Heart right ventricle (tissue), 16 donors: ENCODE measurements at regions not wholly inside any gene's neighbourhood (a gene's known extent, or its start where the extent isn't known, plus 50 kb on each side); places are given as distances from the start of the nearest gene placed in this dataset.
A peak's percentile ranks its signal among the peaks of the same experiment; 100 is the strongest.

Source experiments
- ATAC-seq, 8 donors: fragments of 200-7000 bp; cut with Tn5 transposase; one replicate each; pipeline ENCODE4 v1.9.1; 2020; ENCODE audit warnings: mild to moderate bottlenecking in 8 of 8, moderate library complexity in 8 of 8, moderate number of reproducible peaks in 1 of 8
- DNase-seq, 2 donors: peaks; one replicate each; pipeline ENCODE4 v3.0.0-alpha.2; 2020
- H3K27ac ChIP-seq, 10 donors: fragments of 200-600 bp; sonication (generic) in 2 of 10; one replicate each; pipeline versions ENCODE4 v1.5.0 to v1.8.0; 2020 to 2022; ENCODE audit warnings: mild to moderate bottlenecking in 3 of 10
- H3K27me3 ChIP-seq, 7 donors: fragments of 200-600 bp; one replicate each; pipeline ENCODE4 v1.8.0; 2021 to 2022; ENCODE audit warnings: mild to moderate bottlenecking in 2 of 7
- H3K36me3 ChIP-seq, 9 donors: fragments of 200-600 bp; sonication (generic) in 1 of 9; one replicate each; pipeline versions ENCODE4 v1.5.0 to v1.8.0; 2020 to 2022; ENCODE audit warnings: mild to moderate bottlenecking in 2 of 9
- H3K4me1 ChIP-seq, 9 donors: fragments of 200-600 bp; sonication (generic) in 1 of 9; one replicate each; pipeline versions ENCODE4 v1.5.0 to v1.8.0; 2020 to 2022; ENCODE audit warnings: mild to moderate bottlenecking in 4 of 9
- H3K4me3 ChIP-seq, 10 donors: fragments of 200-600 bp; sonication (generic) in 2 of 10; one replicate each; pipeline versions ENCODE4 v1.5.0 to v1.8.0; 2020 to 2022; ENCODE audit warnings: mild to moderate bottlenecking in 7 of 10, moderate library complexity in 2 of 10
- H3K9me3 ChIP-seq, 11 donors: fragments of 200-600 bp in 10 of 11; sonication (generic) in 2 of 11; one replicate each; pipeline versions ENCODE4 v1.5.0 to v1.8.0; 2013 to 2022; ENCODE audit warnings: mild to moderate bottlenecking in 2 of 11, control low read depth in 1 of 11, moderate library complexity in 1 of 11
- WGBS, 2 donors: extraction: QIAGEN DNeasy Blood & Tissue Kit; methylation state at CpG; one replicate each; pipeline ENCODE4 v1.1.7; 2013; ENCODE audit warnings: inconsistent platforms in 1 of 2; 5-methylcytosine and 5-hydroxymethylcytosine counted together
- intact Hi-C, 10 donors: fragments of 100-400 bp; cut with DNase I; formaldehyde crosslinking; loops; one replicate each; pipeline versions ENCODE4 v1.11.1 to v1.14.2; 2022
- TF ChIP-seq, protein P1 (sequence below), 9 donors: fragments of 200-600 bp; sonication (generic) in 2 of 9; IDR thresholded peaks; one replicate each; pipeline versions ENCODE4 v1.5.0 to v1.8.0; 2021 to 2022; ENCODE audit warnings: antibody characterized with exemption in 9 of 9, mild to moderate bottlenecking in 5 of 9, moderate library complexity in 1 of 9
- donor health status: Arrhythmogenic right ventricular cardiomyopathy.
- donor health status: ischemic (EF 13 %, LVEDD 7.1; RV severe dilation, severe dysfunction).
- donor health status: healthy with polysubstance abuse.
- donor health status: DM: no; HTN: yes; CAD: no.
- donor health status: DM: no; HTN: no; CAD: no.
- donor health status: ischemic (EF 25% LVEDD 6.9; RV normal size, moderate dysfunction).
- donor health status: ischemic (EF 25% LVEDD 5.7; RV mildly dilated, moderate dysfunction).
- donor health status: healthy.
- donor health status: DM: yes; HTN: yes; CAD: no.
- donor health status: Ischemic cardiomyopathy.
- donor health status: ischemic (EF 35%, LVEDD 5.7; RV mildly dilated, moderate dysfunction).
- donor health status: nonischemic (EF 11% LVEDD 7.7; RV severe dilation, severe dysfunction).
- donor health status: DM: yes; HTN: yes; CAD: no.
- donor health status: PGD.
- donor health status: ischemic (EF 29% LVEDD 5.4; RV normal size, mild dysfunction).
- donor health status: nonischemic (EF 23%, LVEDD 6.1; RV moderate dilation, normal function).

GRCh38 chr1:55309786-55310504, 94.8 kb upstream of the USP24 start:
- H3K9me3 ChIP-seq, result no peaks in the 10 kb centered on the region
- no peak overlapping the region for H3K4me3 ChIP-seq
- no peaks in the 10 kb centered on the region for H3K27me3 ChIP-seq
- peaks cover 0 to 14% (median 0%) of the 10 kb centered on the region in 9 donors for H3K4me1 ChIP-seq
- TF ChIP-seq, protein P1, sequence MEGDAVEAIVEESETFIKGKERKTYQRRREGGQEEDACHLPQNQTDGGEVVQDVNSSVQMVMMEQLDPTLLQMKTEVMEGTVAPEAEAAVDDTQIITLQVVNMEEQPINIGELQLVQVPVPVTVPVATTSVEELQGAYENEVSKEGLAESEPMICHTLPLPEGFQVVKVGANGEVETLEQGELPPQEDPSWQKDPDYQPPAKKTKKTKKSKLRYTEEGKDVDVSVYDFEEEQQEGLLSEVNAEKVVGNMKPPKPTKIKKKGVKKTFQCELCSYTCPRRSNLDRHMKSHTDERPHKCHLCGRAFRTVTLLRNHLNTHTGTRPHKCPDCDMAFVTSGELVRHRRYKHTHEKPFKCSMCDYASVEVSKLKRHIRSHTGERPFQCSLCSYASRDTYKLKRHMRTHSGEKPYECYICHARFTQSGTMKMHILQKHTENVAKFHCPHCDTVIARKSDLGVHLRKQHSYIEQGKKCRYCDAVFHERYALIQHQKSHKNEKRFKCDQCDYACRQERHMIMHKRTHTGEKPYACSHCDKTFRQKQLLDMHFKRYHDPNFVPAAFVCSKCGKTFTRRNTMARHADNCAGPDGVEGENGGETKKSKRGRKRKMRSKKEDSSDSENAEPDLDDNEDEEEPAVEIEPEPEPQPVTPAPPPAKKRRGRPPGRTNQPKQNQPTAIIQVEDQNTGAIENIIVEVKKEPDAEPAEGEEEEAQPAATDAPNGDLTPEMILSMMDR (IDR thresholded peaks at IDR 0.05), result no peak
- H3K27ac ChIP-seq, result no peak overlapping the region
- DNase-seq, result no peak
- WGBS, 2 donors, result 82 to 89% methylated on average over 18 of the region's 18 CpGs
- H3K36me3 ChIP-seq, result no peaks in the 10 kb centered on the region
- ATAC-seq, result no peak
- intact Hi-C loops, result no loop called here

- H3K36me3 ChIP-seq, result no peaks in the 10 kb centered on the region
- intact Hi-C loops, result no loop called here
- TF ChIP-seq, protein P1 (IDR thresholded peaks at IDR 0.05), result no peak
- no peak for ATAC-seq
- no peak overlapping the region for H3K27ac ChIP-seq
- no peak for DNase-seq
- H3K4me1 ChIP-seq, result peaks cover 0 to 14% (median 0%) of the 10 kb centered on the region in 9 donors
- no peaks in the 10 kb centered on the region for H3K9me3 ChIP-seq
- WGBS, 2 donors, result 96 to 98% methylated on average over 2 of the region's 2 CpGs
- H3K4me3 ChIP-seq, result no peak overlapping the region
- no peaks in the 10 kb centered on the region for H3K27me3 ChIP-seq
Observed at GRCh38 chr1:55309053-55309452, 93.9 kb upstream of the USP24 start.

GRCh38 chr1:55305735-55306134, 90.6 kb upstream of the USP24 start:
- no peak for ATAC-seq
- DNase-seq, result no peak
- intact Hi-C loops, result no loop called here
- H3K36me3 ChIP-seq, result no peaks in the 10 kb centered on the region
- TF ChIP-seq, protein P1 (IDR thresholded peaks at IDR 0.05), result no peak
- peaks cover 0 to 5% (median 0%) of the 10 kb centered on the region in 7 donors for H3K27me3 ChIP-seq
- peaks cover 0 to 31% (median 15%) of the 10 kb centered on the region in 9 donors for H3K4me1 ChIP-seq
- H3K9me3 ChIP-seq, result no peaks in the 10 kb centered on the region
- H3K4me3 ChIP-seq, result no peak overlapping the region
- no peak overlapping the region for H3K27ac ChIP-seq
- WGBS, 2 donors, result 47 to 62% methylated on average over 2 of the region's 2 CpGs

DNA sequence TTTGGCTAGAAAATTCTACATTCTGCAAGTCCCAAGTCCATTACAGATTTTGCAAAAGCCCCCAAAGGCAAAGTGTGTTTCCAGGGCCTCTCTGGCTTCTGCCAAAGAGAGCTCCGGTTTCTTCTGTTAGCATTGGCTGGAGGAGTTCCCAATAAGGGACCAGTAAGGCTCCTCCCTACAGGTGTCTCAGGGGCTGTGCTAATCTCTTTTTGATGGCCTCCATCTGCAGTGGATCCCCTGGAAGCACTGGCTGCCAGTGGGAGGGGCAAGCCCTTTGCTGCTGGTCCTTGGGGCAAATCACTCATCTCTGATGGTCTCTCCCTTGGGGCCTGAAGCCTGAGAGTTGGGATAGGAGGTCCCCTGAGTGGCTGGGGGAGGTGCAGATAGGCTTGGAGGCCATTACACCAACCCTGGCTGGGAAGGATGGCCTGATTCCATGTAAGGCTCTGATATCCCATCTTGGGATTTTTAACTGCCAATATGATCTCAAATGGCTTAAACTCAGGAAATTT, 89.1 kb upstream of the USP24 start:
- Histone ChIP-seq H3K36me3 (no peaks in the 10 kb centered on the region), H3K4me1 (peaks cover 0 to 36% (median 12%) of the 10 kb centered on the region in 9 donors), H3K27me3 (peaks cover 0 to 5% (median 0%) of the 10 kb centered on the region in 7 donors), H3K9me3 (no peaks in the 10 kb centered on the region), H3K27ac (no peak overlapping the region), H3K4me3 (no peak overlapping the region)
- WGBS, 2 donors, result 35 to 44% methylated on average over 1 of the region's 1 CpG
- intact Hi-C loops, result no loop called here
- TF ChIP-seq, protein P1 (IDR thresholded peaks at IDR 0.05), result no peak
- ATAC-seq, result peak in 4 of 8 donors; percentile 58 to 72 (median 64)
- peak in 1 of 2 donors; percentile 30 for DNase-seq
